T-helper 2 cell treated with Interferon-gamma antibody and Interleukin-4, amounts not matched to agents 100 ng/mL and 5 ng/mL, for 36 hours (primary cell): ENCODE measurements at regions not wholly inside any gene's neighbourhood (a gene's known extent, or its start where the extent isn't known, plus 50 kb on each side); places are given as distances from the start of the nearest gene placed in this dataset.
"Not testable (repeated sequence)": the region's sequence is repeated elsewhere in the genome, so short reads cannot be mapped to it uniquely, and the experiment has no call there.

Experiments used
- intact Hi-C: fragments of 100-400 bp; cut with micrococcal nuclease; formaldehyde crosslinking; loops from one replicate; pipeline ENCODE4 v1.15.1; 2023

DNA sequence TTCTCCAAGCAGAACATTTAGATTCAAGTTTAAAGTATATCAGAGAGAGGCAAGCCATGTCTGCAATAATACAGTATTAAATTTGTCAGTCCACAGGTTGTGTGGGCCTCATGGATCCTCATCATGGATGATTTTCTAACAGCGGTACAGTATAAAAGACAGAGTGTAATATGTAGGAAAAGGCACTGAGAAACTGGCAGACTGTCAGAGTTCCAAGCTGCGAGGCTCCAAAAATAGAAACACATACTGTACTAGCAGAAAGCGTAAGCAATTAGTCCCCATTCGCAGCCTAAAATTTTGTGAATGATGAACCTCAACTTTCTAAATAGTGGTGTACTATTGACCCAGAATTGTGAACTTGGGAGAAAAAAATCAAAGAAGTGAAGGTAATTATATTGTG is 933.3 kb downstream of the XPNPEP1 start:
- intact Hi-C loops: no loop called here

DNA sequence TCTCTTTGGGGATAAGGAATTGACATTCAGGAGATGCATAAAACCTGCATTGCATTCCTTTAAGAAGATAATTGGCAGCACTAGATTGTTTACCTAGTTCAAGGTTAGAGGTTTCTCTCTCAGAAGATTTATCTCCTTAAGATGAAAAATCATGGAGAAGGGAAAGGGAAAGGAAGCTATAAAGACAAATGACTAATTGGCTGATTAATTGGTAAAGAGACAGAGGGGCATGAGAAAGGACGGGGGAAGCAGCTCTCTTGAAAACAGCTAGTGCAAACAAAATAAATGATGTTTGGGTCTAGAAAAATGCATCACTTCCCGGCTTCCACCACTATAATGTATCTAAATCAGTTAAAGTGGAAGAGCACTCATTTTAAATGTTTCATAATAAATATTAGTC is 941.2 kb downstream of the XPNPEP1 start:
- intact Hi-C loops: no loop called here

DNA sequence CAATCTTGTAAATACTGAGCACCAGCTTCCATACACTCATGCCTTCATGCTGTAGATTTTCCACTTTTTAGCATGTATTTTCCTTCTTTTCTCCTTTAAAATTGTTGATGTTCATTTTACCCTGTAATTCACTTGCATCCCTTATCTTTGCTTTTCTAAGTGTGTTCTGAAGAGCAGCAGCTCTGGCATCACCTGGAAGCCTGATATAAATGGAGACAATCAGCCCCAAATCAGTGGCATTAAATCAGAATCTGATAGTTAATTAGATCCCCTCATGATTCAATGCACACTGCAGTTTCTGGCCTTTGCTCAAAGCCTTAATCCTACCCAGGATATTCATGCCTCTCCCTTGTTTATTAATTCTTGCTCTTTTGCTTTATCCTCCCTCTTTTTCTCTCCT is 942.4 kb downstream of the XPNPEP1 start:
- intact Hi-C loops: no loop called here

DNA sequence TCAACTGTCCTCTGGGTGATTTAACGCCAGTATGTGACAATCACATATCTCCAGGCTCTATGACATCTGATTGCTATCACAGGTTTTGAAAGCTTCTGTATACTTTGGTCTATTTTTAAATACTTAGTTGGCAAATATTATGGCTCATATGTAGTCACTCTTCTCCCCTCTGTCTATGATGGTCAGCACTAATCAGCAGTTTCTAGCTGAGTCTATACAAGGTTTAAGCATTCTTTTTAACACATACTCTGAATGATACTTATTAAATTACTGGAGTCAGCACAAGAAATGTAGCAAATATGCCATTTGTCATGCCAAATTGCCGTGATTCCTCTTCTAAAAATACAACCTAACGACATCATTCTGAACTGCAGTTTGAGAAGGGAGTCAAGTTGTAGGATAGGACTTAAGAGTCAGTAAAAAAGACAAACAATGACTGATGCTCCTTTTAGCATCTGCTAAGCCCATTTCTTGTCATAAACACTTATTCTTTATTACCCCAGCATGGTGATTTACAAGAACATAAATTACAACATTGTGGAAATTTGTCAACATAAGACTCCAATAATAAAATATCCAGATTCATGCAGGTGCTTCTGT is 947.8 kb downstream of the XPNPEP1 start:
- intact Hi-C loops: no loop called here

DNA sequence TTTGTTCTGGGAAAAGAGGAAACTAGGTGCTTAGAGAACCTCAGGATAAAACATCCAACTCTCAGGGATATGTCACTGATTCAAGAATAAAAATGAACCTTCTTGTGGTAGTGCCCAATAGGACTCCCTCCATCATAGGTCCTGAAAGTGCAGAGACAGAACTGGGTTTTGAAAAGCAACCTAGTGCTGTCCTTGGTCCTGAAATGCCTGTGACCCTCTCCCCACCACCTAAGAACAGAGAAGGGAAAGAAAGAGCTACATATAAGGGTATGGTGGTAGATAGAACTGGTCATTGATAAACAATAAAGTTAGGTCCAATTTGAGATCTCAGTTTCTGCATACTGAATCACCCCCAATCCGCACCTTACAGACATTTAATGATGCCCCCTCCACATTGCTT is 953.3 kb downstream of the XPNPEP1 start:
- intact Hi-C loops: no loop called here

DNA sequence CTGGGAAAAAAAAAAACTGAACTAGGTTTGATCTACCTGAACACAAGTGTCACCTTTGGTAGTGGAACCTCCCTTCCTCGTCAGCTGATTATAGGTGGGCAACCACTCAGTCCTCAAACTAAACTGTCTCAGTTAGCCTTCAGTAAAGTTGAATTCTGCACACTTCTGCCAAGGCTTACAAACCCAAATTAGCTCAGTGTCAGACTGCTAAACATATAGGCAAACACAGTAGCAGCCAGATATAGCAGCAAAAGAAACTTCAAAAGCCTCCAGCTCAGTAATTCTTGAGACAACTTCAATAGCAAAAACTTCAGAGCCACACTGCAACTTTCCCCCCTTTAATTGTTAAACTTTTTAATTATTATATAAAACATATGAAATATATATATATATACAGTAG is 956.9 kb downstream of the XPNPEP1 start:
- intact Hi-C loops: no loop called here

DNA sequence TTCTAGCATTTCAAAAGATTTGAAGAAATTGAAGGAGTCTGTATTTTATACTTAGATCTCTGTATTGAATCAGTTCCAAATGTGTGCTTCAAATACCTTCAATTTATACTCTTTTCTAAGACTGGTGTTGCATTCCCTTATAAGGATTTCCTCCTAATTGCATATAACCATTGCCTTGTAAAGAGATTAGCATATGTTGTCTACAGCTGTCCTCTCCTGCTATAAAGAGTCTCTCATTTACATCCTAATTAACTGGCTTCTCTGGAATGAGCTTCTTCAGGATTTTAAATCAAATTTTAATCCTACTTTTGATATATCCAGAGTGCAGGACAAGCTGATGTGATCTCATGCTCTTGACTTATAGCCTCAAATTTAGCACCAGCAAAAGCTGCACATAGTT is 957.3 kb downstream of the XPNPEP1 start:
- intact Hi-C loops: no loop called here

DNA sequence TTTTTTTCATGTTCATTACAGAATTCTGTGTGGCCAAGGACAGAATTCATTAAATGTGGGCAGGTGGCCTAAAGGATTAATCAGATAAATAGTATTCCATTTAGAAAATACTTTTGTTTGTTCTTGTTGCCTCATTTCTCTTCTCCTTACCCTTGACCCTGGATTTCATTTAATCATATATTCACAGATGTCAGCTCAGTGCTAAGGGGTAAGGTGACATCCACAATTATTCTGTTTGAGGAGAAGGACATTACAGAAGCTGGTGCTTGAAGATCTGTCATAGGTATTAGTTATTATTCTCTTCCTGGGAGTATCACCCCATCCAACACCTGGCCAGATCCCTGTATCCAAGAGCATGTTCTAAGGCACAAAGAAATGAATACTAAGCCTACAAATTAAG is 961.1 kb downstream of the XPNPEP1 start:
- intact Hi-C loops: no loop called here

DNA sequence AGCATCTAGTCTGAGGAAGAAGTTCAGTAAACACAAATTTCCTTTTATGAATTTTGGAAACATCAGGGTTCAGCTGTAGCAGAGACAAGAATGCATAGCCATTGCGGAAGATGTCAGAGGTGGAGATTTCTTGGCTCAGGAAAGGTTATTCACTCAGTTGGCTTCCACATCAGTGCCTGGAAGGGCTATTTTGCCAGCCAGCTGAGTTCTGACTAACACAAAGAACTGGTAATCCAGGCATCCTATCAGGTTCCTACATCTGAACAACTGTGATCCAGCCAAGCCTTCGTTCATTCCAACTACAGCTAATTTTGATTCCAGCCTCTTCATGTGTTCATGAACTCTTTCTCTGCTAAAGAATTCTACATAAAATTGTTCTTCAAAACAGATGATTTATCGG is 965.6 kb downstream of the XPNPEP1 start:
- intact Hi-C loops: no loop called here

DNA sequence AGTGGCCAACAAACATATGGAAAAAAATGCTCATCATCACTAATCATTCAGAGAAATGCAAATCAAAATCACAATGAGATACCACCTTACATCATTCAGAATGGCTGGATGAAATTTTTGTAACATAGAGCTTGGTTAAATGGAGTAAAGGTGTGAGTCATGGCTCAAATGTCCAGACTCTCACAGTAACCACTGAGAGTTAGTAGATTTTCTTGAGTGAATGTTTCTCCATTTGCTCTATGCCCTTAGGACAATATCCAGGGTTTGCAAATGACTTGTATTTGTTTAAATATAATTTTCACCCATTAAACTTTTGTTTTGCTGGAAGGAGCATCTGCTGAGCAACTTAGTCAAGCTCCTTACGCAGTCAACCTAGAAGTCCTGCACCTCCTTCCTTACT is 967.2 kb downstream of the XPNPEP1 start:
- intact Hi-C loops: no loop called here

DNA sequence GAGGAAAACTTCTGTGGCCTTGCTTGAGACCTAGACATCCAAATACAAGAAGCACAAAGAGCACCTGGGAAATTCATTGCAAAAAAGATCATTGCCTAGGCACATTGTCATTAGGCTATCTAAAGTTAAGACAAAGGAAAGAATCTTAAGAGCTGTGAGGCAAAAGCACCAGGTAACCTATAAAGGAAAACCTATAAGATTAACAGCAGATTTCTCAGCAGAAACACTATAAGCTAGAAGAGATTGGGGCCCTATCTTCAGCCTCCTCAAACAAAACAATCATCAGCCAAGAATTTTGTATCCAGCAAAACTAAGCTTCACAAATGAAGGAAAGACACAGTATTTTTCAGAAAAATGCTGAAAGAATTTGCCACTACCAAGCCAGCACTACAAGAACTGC is 1003.3 kb downstream of the XPNPEP1 start:
- intact Hi-C loops: not testable (repeated sequence)

DNA sequence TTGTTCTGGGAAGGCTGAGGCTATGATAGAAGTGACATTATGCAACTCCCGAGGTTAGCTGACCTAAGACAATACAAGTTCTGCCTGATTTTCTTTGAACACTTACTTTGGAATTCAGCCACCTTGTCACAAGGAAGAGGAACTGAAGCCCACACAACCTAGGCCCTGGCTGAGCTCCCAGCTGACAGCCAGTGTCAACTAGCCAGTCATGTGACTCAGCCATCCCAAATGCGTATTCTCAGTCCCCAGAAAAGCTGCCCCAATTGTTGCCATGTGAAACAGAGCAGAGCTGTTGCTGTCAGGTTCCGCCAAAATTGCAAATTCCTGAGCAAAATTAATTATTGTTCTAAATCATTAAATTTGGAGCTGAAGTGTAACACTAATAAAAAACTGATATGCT is 1010.0 kb downstream of the XPNPEP1 start:
- intact Hi-C loops: no loop called here

DNA sequence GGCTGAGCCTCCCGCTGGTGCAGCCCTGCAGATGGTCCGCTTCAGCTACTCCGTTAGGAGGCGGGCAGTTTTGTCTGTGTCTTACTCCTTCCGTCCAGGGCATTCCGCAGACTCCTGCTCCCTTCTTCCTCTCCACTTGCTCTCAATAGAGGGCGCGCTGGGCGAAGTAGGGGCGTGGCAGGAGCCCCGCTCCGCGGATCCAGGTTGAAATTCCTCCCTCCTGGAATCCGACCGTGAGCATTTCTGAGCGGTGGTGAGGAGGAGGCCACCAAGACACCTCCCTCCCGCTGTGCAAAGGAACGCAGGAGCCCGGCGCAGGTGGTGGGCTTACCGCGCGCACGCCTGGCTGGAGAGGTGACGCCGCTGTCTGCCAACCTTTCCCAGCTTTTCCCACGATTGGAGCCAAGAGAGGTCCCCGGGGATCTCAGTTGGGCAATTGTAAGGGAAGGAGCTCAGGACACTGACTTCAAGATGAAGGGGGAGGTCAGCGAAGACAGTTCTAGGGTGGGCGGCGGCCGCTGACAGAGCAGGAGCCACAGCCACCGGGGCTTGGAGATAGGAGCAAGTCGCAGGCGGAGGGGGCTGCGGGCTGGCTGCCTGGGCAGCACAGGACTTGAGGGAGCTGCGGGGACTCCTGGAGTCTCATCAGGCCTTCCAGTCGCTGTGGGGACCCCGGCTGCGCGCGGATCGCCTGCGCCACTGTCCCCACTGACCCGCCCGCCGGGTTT is 1011.3 kb downstream of the XPNPEP1 start:
- intact Hi-C loops: no loop called here

DNA sequence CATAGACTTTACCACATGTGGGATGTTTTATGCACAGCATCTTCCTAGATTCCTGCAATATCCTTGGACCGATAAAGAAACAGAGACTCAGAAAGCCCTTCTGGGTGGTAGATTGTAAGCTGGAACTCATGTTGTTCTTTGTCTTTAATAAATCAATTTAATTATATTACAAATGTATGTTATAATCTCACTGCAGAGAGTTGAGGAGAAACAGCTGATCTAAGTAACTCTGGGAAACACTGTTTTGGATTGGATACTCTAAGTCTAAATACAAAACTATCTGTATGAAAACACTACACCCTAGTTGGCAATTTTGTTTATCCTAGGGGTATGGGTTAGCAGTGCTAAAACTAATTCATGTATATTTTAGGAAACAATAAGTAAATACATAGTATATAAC is 1015.2 kb downstream of the XPNPEP1 start:
- intact Hi-C loops: no loop called here

DNA sequence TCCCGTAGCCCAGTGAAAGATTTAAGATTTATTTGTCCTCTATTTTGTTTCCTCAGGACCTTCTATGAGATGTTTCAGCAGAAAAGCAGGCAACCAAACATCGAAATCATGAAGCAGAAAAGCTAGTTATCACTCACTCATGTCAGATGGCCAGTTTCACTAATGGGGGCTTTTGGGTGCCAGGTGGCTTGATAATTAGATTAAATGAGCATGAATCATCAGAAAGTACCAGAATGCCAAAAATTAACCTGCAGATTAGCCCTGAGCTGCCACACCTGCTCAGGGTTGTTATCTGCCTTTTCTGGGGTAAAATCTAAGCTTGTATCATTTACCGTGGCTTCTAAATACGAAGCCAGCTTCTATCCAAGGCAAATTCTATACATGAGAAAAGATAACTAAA is 1017.5 kb downstream of the XPNPEP1 start:
- intact Hi-C loops: no loop called here

DNA sequence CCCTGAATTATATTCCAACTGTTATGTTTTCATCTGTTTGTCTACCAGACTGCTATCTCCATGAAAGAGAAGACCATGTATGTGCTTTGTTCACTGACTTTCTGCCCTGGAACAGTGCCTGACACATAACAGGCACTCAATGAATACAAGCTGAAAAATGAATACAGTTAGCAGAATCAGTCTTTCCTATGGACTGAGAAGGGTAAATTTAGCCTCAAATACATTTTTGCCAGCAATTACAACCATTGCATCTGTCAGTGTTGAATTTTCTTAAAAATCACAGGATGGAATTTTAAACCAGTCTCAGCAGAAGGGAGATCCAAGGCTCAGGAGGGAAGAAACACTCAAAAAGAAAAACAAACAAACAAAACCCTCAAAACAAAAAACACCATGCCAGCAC is 1018.1 kb downstream of the XPNPEP1 start:
- intact Hi-C loops: no loop called here

DNA sequence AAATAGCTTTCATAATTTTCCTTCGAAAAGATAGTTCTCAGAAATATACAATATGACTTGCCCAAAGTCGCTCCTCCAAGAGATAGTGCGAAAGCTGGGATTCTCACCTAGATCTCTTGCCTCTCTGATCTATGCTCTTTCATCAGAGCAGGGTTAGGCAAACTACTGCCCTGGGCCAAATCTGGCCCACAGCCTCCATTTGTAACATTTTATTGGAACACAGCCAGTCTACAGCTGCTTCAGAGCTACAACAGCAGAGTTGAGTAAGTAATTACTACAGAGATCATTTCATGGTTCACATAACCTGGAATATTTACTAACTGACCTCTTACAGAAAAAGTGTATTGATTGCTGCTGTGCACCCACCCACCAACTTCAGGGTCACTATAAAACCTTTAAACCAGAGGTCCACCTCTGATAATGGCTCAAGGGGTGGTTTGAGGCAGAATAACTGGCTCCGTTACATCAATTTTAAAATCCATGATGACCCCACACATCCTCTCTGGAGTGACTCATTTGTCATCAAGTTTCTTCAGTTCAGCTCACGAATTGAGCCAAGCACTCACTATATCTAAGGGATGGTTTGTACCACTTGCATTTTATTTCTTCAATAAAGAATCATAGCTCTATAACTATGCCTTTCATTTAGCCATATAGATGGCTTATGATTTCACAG is 1019.0 kb downstream of the XPNPEP1 start:
- intact Hi-C loops: no loop called here

DNA sequence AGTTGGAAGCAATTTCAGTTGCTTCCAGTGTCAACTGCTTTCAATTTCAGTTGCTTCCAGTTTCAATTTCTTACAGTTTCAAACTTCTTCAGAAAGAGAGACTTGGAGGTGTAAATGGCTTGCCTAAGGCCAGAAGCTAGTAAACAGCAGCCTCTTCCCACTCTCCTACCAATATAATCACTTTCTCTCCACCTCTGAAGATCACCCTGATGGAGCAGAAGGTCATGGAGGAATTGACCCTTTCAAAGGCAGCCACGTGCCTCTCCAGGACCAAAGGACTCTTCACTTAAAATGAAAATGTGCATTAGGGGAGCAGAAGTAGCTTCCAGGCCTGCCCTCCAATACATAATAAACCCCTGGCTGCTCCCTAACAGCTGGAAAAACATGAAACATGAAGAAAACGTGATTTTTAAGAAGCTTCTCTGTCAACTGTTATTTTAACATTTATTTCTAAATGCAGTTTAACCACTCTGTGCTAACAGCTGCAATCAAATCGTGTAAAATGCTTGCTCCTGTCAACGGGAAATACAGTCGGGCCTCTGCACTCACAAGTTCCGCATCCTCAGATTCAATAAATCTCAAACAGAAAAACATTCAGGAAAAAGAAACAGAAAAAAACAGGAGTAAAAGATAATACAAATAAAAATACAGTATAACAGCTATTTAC is 1020.6 kb downstream of the XPNPEP1 start:
- intact Hi-C loops: no loop called here

DNA sequence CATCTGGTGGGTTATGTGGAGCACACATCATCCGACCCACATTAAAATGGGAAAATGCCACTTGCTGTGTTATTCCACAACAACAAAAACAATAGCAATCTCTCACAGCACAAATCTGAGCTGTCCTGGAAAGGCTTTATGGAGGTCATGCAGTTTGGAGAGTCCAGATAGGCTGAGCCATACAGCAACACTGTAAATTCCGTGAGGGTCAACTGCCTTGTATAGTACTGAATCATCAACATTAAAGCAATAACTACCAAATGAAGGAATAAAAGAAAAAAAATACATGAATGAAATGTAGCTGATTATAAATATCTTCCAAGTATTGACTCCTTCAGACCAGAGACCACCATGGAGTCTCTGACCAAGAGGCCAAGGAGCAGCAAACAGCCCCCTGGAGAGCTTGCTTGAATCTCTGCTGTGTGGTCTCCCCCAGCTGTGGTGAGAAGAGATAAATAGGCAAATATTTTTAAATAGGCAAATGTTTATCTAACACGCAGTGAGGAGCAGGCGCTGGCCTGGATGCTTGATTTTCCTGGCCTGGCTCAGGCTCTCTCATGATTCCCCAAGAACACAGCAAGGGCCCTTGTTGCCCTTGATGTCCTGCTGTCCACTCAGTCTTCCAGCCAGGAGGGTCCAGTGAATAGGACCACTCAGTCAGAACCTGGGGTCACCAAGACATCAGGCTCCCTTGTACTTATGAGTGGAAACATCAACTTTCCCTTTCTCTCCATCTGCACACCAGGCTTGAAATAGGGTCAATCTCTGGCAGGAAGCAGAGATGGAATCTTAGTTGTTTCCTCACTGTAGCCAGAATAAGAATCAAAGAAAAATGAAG is 1021.3 kb downstream of the XPNPEP1 start:
- intact Hi-C loops: no loop called here

DNA sequence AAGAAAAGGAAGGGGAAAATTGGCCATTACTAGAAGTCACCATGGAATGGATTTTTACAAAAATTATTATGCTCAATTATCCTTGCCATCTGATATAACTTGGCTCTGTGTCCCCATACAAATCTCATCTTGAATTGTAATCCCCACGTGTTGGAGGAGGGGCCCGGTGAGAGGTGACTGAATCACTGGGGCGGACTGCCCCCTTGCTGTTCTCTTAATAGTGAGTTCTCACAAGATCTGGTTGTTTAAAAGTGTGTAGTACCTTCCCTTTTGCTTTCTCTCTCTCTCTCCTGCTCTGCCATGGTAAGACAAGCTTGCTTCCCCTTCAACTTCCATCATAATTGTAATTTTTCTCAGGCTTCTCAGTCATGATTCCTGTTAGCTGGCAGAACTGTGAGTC is 1023.6 kb downstream of the XPNPEP1 start:
- intact Hi-C loops: no loop called here
